Right lobe of liver (tissue), 6 donors: ENCODE measurements at regions not wholly inside any gene's neighbourhood (a gene's known extent, or its start where the extent isn't known, plus 50 kb on each side); places are given as distances from the start of the nearest gene placed in this dataset.
A peak's percentile ranks its signal among the peaks of the same experiment; 100 is the strongest.
"Not testable (repeated sequence)": the region's sequence is repeated elsewhere in the genome, so short reads cannot be mapped to it uniquely, and the experiment has no call there.

Experiments
- ATAC-seq, 4 donors: fragments of 200-7000 bp; cut with Tn5 transposase; one replicate each; pipeline ENCODE4 v1.9.1; 2020; ENCODE audit warnings: mild to moderate bottlenecking in 4 of 4, moderate library complexity in 4 of 4
- DNase-seq, 3 donors: peaks; one replicate each; pipeline ENCODE4 v3.0.0-alpha.2; 2020
- H3K27ac ChIP-seq, 3 donors: fragments of 200-600 bp; one replicate each; pipeline ENCODE4 v1.8.0; 2022
- H3K27me3 ChIP-seq, 2 donors: fragments of 200-600 bp; one replicate each; pipeline ENCODE4 v1.8.0; 2022
- H3K36me3 ChIP-seq, 4 donors: fragments of 200-600 bp; sonication (generic) in 1 of 4; one replicate each; pipeline versions ENCODE4 v1.5.1 to v1.8.0; 2017 to 2022; ENCODE audit warnings: control low read depth in 1 of 4
- H3K4me1 ChIP-seq, 4 donors: fragments of 200-600 bp; sonication (generic) in 1 of 4; one replicate each; pipeline versions ENCODE4 v1.5.1 to v1.8.0; 2017 to 2022; ENCODE audit warnings: control low read depth in 1 of 4
- H3K4me3 ChIP-seq, 3 donors: fragments of 200-600 bp; one replicate each; pipeline ENCODE4 v1.8.0; 2022
- H3K9me3 ChIP-seq, 4 donors: fragments of 200-600 bp; sonication (generic) in 1 of 4; one replicate each; pipeline versions ENCODE4 v1.5.1 to v1.8.0; 2017 to 2022; ENCODE audit warnings: control low read depth in 1 of 4
- CTCF ChIP-seq, 4 donors: fragments of 200-600 bp in 3 of 4; fragments of 450-650 bp in 1 of 4; IDR thresholded peaks; one replicate each; pipeline versions ENCODE4 v1.5.1 to v1.8.0; 2016 to 2022; ENCODE audit warnings: antibody characterized with exemption in 4 of 4, mild to moderate bottlenecking in 2 of 4
- POLR2A ChIP-seq: fragments of 450-650 bp; IDR thresholded peaks from one replicate; pipeline ENCODE4 v1.6.1; 2017; ENCODE audit warnings: antibody characterized with exemption, mild to moderate bottlenecking
- WGBS: methylation state at CpG from one replicate; pipeline ENCODE4 v1.1.6; 2018; ENCODE audit warnings: low coverage, low lambda C conversion rate; ENCODE audit not compliant: insufficient coverage; ENCODE audit errors: missing lambda C conversion rate; 5-methylcytosine and 5-hydroxymethylcytosine counted together
- intact Hi-C, 2 donors: fragments of 100-400 bp; cut with DNase I; formaldehyde crosslinking; loops; one replicate each; pipeline versions ENCODE4 v1.11.2 to v1.14.1; 2022
- donor health status: DM: no; HTN: yes; CAD: no.
- donor health status: DM: no; HTN: no; CAD: no.
- donor health status: DM: no; HTN: no; CAD: no.
- donor health status: DM: no; HTN: yes; CAD: no.
- donor health status: DM: no; HTN: yes; CAD: no.

DNA sequence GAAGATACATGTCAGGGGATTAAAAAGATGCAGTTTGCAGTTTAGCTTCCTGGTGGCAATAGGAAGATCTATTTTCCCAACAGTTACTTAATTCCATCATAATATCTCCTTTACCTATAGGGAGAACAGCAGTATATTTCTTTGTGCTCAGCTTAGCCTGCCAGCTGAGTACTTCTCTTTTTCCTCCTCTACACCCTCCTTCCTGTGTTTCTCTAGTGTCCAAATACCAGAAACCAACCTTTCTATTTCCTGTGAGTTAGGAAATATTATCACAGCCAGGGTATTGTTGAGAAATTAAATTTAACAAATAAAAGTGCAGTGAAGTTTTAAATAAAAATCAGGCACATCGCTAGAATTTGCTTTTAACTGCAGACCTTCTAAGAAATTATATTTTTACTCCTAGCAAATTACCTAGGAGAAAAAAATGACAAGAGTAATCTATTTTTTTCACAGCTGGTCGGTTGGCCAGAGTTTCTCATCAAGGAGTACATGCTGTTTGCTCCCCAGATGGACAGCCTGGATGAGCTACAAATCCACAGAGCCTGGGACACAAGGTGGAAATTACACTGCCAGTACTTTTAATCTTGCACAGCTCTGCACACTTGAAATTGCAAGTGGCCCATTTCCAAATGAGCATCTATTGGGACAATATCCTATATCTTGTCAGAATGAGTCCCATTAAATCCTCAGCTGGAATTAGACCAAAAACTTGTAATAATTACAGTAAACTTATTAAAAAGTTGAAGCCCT, 185.2 kb upstream of the CFAP20DC start:
- no peaks in the 10 kb centered on the region for H3K36me3 ChIP-seq
- TF ChIP-seq CTCF (IDR thresholded peaks at IDR 0.05) = no peak
- no peak for TF ChIP-seq POLR2A
- 48% methylated on average over 2 of the region's 2 CpGs for WGBS
- ATAC-seq (no peak), DNase-seq (no peak)
- H3K4me1 ChIP-seq = no peaks in the 10 kb centered on the region
- no peak overlapping the region for H3K27ac ChIP-seq
- no peaks in the 10 kb centered on the region for H3K9me3 ChIP-seq
- no peak overlapping the region for H3K4me3 ChIP-seq
- intact Hi-C loops = no loop called here
- H3K27me3 ChIP-seq = no peaks in the 10 kb centered on the region

GRCh38 chr3:59230379-59230778, 180.6 kb upstream of the CFAP20DC start:
- ATAC-seq, DNase-seq, H3K9me3 ChIP-seq, H3K36me3 ChIP-seq, H3K27ac ChIP-seq, H3K4me1 ChIP-seq, H3K27me3 ChIP-seq, intact Hi-C loops, H3K4me3 ChIP-seq: not testable (repeated sequence)
- WGBS = 60% methylated on average over 1 of the region's 2 CpGs

- no peak overlapping the region for H3K27ac ChIP-seq
- TF ChIP-seq CTCF (IDR thresholded peaks at IDR 0.05) (no peak), POLR2A (no peak)
- no peaks in the 10 kb centered on the region for H3K27me3 ChIP-seq
- no peak for ATAC-seq
- H3K9me3 ChIP-seq = no peaks in the 10 kb centered on the region
- H3K4me3 ChIP-seq = no peak overlapping the region
- H3K36me3 ChIP-seq = no peaks in the 10 kb centered on the region
- no peaks in the 10 kb centered on the region for H3K4me1 ChIP-seq
- no peak for DNase-seq
- intact Hi-C loops = no loop called here
Observed at GRCh38 chr3:59213860-59214259, 164.0 kb upstream of the CFAP20DC start.

- TF ChIP-seq CTCF (IDR thresholded peaks at IDR 0.05) (peak; percentile 62 to 74 (median 68)), POLR2A (no peak)
- no peak overlapping the region for H3K4me3 ChIP-seq
- H3K9me3 ChIP-seq = no peaks in the 10 kb centered on the region
- no peak overlapping the region for H3K27ac ChIP-seq
- no peaks in the 10 kb centered on the region for H3K27me3 ChIP-seq
- intact Hi-C loops = no loop called here
- no peak for DNase-seq
- peak; percentile 80 to 89 (median 86) for ATAC-seq
- no peaks in the 10 kb centered on the region for H3K36me3 ChIP-seq
- no peaks in the 10 kb centered on the region for H3K4me1 ChIP-seq
Observed at GRCh38 chr3:59212128-59212779, 162.4 kb upstream of the CFAP20DC start.

DNA sequence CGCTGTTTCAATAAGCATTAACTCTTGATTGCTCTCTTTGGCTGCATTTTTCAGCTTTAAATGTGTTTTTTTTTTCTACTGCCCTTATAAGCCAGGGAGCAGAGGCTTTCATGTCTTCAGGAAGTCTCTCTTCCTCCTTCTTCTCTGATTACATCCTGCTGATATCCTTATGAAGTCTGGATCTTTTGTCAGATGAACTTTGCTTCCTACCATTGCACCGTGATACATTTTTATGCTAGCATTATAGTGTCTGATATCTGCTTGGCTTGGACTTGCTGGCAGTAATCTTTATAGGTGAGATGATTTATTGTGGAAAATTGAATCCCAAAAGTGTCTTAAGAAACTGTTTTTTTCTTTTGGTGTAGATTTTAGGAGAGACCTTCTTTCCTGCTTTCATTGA, 160.4 kb upstream of the CFAP20DC start:
- Histone ChIP-seq H3K4me3 (no peak overlapping the region), H3K27ac (no peak overlapping the region), H3K36me3 (no peaks in the 10 kb centered on the region), H3K27me3 (no peaks in the 10 kb centered on the region), H3K4me1 (no peaks in the 10 kb centered on the region), H3K9me3 (no peaks in the 10 kb centered on the region)
- DNase-seq = no peak
- intact Hi-C loops = no loop called here
- WGBS = 24% methylated on average over 2 of the region's 2 CpGs
- ATAC-seq = no peak
- TF ChIP-seq CTCF (IDR thresholded peaks at IDR 0.05) = no peak
- TF ChIP-seq POLR2A = no peak
